Ecto neural progenitor cell (in vitro differentiated cells): ENCODE measurements at regions not wholly inside any gene's neighbourhood (a gene's known extent, or its start where the extent isn't known, plus 50 kb on each side); places are given as distances from the start of the nearest gene placed in this dataset.
"Not testable (repeated sequence)": the region's sequence is repeated elsewhere in the genome, so short reads cannot be mapped to it uniquely, and the experiment has no call there.

Experiments
- DNase-seq: peaks from one replicate; pipeline ENCODE4 v3.0.0-alpha.2; 2018; ENCODE audit warnings: low spot score

DNA sequence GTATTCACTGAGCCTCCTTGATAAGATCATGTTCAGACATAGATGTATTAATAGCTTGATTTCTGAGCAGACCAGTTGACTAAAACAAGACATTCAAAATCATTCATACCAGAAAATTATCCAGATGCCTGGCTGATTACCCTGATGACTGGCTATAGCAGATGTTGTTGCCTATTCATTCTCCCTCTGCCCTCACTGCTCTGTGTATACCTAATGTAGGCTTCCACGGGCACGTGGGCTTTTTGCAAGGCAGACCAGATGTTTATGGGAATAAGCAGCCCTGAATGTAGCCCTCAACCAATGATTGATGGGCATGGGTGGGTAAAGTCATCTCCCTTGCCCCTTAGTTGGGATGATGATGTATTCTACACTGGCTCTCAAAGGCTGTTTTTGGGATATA is 289.1 kb downstream of the MBD2 start:
- no peak for DNase-seq

- DNase-seq, result no peak
Observed at GRCh38 chr18:53920312-53921075, 304.0 kb downstream of the MBD2 start.

- DNase-seq, result no peak
Observed at GRCh38 chr18:53918091-53918490, 306.4 kb downstream of the MBD2 start.

DNA sequence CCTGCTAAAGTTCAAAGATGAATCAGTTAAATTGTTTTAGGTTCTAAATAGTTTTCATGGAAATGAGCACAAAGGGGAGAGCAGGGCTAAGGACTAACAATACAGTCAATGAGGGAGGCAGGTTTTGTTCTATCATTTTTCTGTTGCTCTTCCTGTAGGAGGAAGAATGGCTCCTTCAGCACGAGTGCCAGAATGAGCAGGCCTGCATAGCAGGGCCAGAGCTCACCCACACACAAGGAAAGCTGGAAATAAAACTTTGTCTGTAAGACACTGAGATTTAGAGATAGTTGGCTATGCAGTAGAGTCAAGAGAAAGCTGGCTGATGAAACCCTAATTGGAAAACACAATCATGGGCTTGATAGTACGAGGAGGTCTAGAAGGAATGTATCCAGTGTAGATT is 313.3 kb downstream of the MBD2 start:
- no peak for DNase-seq

GRCh38 chr18:53909668-53910067 is 314.8 kb downstream of the MBD2 start:
- no peak for DNase-seq

- DNase-seq, result no peak
Observed at GRCh38 chr18:53907921-53908320, 316.5 kb downstream of the MBD2 start.

DNA sequence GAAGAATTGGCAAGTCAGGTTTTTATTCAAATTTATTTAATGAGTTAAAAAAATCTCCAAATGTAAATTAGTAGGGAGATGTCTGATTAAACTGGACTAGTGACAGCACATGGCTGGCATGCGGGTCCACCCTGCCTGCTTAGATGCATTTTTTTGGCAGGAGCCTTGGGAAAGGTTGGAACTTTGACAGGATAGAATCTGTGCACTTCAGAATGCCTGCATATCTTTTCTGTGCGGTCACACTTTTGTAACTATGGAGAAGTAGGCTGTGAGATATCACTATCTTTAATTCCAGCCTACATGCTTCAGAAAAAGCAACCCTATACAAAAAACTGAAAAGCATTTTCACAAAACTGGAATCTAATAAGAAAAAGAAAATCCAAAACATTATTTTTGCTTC is 317.8 kb downstream of the MBD2 start:
- no peak for DNase-seq

DNA sequence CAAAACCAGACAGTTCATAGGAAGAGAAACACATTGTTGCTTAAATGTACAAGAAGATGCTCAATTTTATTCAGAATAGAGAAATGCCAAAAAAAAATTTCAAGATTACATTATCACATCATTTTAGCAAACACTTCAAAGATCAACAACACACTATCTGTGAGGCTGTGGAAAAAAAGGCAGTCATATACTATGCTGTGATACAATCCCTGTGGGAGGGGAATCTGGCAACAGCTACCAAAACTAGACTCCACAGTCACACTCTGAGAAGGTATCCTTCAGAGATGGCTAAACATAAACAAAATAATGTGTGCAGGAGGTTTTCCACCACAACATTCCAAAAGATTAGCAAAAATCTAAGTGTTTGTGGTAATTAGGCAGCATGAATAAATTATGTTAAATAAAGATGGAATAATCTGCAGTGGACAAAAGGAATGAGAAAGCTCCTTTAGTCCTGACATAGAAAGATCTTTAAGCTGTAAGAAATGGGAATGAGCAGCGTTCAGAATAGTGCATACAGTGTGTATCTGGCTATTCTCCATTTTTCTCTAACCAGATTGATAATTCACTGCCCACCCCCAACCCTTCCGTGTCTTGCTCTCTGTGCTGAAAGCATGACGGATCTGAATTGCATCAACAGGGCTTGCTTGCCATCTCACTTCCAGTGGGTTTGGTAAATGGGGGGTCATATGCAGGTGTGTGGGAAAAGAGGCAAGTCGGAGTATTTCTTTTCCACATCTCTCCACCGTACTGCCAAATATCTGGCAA is 329.6 kb downstream of the MBD2 start:
- DNase-seq, result no peak

- no peak for DNase-seq
Observed at GRCh38 chr18:53887447-53887846, 337.0 kb downstream of the MBD2 start.

GRCh38 chr18:53886058-53886457 is 338.4 kb downstream of the MBD2 start:
- no peak for DNase-seq

GRCh38 chr18:53883771-53884170 is 340.7 kb downstream of the MBD2 start:
- no peak for DNase-seq

- no peak for DNase-seq
Observed at GRCh38 chr18:53874103-53874502, 350.4 kb downstream of the MBD2 start.

DNA sequence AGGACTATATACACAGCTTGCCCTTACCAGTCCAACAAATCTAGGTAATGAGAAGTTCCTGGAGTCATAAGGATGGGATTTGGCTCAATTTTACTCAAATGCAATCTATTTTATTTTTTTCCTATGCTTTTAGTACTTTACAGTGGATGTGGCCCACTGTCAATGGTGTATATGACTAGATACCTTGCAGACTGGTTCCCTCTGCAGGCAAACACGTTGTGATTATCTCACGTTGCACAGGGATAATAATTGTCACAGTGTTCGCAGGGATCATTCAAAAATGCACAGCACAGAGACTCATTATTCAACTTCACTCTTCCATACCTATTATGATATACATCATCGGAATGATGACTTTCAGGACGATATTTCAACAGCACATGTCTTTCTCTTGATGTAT is 359.7 kb downstream of the MBD2 start:
- DNase-seq, result no peak

DNA sequence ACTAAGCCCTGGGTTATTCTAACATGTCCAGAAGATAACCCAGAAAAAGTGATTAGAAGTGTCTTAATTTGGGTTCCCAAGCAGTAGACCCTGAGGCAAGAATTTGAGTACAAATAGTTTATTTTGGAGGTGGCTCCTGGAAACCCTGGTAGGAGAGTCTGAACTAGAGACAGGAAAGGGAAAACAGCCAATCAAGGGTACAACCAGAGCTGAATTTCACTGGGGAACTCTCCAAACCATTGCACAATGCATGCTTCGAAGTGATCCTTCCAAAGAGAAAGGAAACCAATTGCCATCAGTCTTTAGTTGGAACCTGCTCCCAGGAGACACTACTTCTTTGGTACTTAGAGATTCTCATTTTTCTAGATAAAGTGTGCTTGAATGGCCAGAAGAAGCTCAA is 361.5 kb downstream of the MBD2 start:
- DNase-seq, result no peak

GRCh38 chr18:53861185-53861584 is 363.3 kb downstream of the MBD2 start:
- no peak for DNase-seq

- DNase-seq, result no peak
Observed at GRCh38 chr18:53859764-53860163, 364.7 kb downstream of the MBD2 start.

- no peak for DNase-seq
Observed at GRCh38 chr18:53850902-53851301, 373.6 kb downstream of the MBD2 start.

- no peak for DNase-seq
Observed at GRCh38 chr18:53843763-53844162, 380.7 kb downstream of the MBD2 start.

DNA sequence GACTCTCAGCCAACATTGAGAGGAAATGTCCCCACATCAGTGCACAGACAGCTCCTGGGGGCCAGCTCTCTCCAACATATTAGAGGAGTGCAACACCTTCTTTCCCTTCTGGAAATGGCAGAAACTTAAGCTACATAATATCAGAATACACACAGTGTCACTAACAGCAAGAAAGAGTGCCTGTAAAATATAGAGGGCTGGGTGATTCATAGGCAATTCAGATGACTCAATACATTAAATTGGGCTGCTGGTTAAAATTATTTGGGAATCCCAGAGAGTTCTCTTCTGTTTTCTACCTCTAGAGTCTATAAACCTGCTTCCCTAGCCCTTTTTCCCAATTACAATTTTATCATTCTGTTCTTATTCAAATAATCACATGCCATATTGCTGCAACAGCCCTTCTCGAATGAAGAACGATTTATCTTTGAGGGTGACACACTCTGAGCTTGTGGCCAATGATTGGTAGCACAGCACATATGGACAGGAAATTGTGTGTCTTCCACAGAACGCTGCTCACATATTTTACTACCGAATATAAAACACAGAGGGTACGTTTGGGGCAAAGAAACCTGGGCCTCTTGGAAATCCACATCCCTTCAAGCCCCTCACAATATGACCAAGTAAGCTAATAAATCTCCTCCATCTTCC is 381.2 kb downstream of the MBD2 start:
- DNase-seq, result no peak

DNA sequence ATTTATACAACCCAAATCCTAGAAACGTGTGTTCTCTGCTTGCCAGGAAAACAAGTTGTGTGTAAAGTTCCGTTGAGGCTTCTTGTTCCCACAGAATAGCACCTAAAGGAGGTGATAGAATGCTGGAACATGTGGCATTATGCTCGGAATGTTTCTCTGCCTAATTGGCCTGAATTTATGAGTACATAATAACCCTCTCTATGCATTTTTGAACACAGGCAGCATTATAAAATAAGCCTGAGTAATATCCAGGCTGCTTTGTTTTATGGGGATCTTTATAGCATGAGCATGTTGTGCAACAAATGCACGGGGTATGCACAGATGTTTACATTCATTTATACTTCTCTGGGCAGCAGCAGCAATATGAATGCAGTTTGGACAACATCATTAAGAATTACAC is 385.7 kb downstream of the MBD2 start:
- no peak for DNase-seq

GRCh38 chr18:53821141-53821540 is 403.3 kb downstream of the MBD2 start:
- not testable (repeated sequence) for DNase-seq

- no peak for DNase-seq
Observed at GRCh38 chr18:53819671-53820070, 404.8 kb downstream of the MBD2 start.

DNA sequence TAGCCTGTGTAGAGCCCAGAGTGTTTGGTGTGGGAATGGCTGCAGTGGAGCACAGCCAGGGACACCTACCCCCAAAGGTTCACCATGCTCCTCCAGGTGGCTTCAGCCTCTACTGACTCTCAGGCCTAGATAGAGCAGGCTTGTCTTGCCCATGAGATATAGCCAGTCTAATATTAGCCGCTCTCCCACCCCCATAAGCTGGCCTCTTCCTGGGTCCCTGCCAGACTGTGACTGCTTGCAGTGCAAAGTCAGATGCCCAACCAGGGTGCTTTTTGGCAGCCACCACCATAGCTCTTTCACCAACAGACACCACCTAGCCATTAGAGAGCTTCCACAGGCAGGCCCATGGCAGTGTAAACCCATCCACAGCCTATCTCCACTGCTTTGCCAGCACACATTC is 405.3 kb downstream of the MBD2 start:
- DNase-seq, result no peak
